ENCODE measurements at regions not wholly inside any gene's neighbourhood (a gene's known extent, or its start where the extent isn't known, plus 50 kb on each side); places are given as distances from the start of the nearest gene placed in this dataset.

DNA sequence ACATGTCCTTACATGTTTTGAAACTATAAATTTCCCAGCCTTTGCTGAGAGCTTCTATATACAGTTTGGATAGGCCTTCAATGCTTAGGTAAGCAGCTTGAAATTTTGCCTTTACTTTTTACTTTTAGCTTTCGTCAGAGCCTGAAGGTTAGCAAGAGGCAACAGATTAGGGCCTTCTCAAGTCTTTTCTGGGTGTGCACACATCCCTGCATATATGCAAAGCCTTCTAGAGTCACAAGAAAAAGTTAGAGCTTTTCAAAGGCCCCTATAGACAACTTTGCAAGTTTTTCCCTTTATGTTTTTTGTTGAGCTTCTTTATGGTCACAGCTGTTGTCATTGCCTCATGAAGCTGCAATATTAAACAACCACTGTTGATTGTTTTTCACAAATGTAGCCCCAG lies 778.4 kb downstream of the GALC start:
- H3K4me1 Mint-ChIP-seq (ENCODE audit: low read depth, unreplicated experiment) = peaks cover 6% of the 10 kb centered on the region
- Histone ChIP-seq H3K27ac (ENCODE audit: low read depth, low read length) (no peak overlapping the region), H3K79me2 (ENCODE audit: insufficient read depth, low read length) (no peaks in the 10 kb centered on the region), H3K9me3 (ENCODE audit: insufficient read depth, low read depth, low read length) (no peaks in the 10 kb centered on the region), H3K27me3 (ENCODE audit: insufficient read depth, low read length) (no peaks in the 10 kb centered on the region), H3K36me3 (ENCODE audit: insufficient read depth, low read length) (no peaks in the 10 kb centered on the region), H3K4me2 (ENCODE audit: low read length) (no peak overlapping the region), H2AFZ (ENCODE audit: low read depth, low read length) (no peak overlapping the region), H3K9ac (ENCODE audit: low read length) (no peak overlapping the region), H4K20me1 (ENCODE audit: insufficient read depth, low read length) (no peaks in the 10 kb centered on the region), H3K4me1 (ENCODE audit: insufficient read depth, low read length) (no peaks in the 10 kb centered on the region), H3K4me3 (ENCODE audit: insufficient read depth, low read depth, low read length) (no peak overlapping the region)
- H3K27ac Mint-ChIP-seq (ENCODE audit: unreplicated experiment) = no peak overlapping the region
- H3K9me3 Mint-ChIP-seq (ENCODE audit: unreplicated experiment) = no peaks in the 10 kb centered on the region
- no peak for DNase-seq (ENCODE audit: low read depth)
- no peaks in the 10 kb centered on the region for H3K27me3 Mint-ChIP-seq (ENCODE audit: low read depth, unreplicated experiment)
- TF ChIP-seq EZH2 (IDR thresholded peaks at IDR 0.05; ENCODE audit: insufficient read depth, low read length) = no peak
- TF ChIP-seq, protein P1, sequence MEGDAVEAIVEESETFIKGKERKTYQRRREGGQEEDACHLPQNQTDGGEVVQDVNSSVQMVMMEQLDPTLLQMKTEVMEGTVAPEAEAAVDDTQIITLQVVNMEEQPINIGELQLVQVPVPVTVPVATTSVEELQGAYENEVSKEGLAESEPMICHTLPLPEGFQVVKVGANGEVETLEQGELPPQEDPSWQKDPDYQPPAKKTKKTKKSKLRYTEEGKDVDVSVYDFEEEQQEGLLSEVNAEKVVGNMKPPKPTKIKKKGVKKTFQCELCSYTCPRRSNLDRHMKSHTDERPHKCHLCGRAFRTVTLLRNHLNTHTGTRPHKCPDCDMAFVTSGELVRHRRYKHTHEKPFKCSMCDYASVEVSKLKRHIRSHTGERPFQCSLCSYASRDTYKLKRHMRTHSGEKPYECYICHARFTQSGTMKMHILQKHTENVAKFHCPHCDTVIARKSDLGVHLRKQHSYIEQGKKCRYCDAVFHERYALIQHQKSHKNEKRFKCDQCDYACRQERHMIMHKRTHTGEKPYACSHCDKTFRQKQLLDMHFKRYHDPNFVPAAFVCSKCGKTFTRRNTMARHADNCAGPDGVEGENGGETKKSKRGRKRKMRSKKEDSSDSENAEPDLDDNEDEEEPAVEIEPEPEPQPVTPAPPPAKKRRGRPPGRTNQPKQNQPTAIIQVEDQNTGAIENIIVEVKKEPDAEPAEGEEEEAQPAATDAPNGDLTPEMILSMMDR (IDR thresholded peaks at IDR 0.05; ENCODE audit: insufficient read depth, low read depth, low read length) = no peak
- no peak overlapping the region for H3K4me3 Mint-ChIP-seq (ENCODE audit: unreplicated experiment)
- H3K36me3 Mint-ChIP-seq (ENCODE audit: low read depth, unreplicated experiment) = no peaks in the 10 kb centered on the region
- no peak for FAIRE-seq

DNA sequence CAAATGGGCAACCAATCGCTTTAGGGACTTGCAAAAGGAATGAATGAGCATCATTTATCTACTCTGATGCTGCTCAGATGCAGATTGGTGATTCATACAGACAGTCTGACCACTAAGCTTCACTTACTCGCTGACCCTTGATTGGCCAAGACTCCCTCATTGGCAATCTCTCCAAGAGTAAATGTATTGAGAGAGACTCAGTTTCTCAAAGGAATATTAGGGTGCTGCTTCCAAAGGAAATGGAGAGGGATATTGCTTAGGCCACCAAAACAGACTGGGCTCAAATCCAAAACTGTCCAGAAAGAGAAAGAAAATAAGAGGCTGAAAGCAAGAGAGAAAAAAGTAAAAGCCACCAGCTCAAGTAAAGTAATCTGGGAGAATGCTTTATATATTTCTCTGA lies 785.2 kb downstream of the GALC start:
- Histone ChIP-seq H3K79me2 (ENCODE audit: insufficient read depth, low read length) (no peaks in the 10 kb centered on the region), H3K4me1 (ENCODE audit: insufficient read depth, low read length) (no peaks in the 10 kb centered on the region), H3K9me3 (ENCODE audit: insufficient read depth, low read depth, low read length) (no peaks in the 10 kb centered on the region), H3K9ac (ENCODE audit: low read length) (no peak overlapping the region), H3K4me2 (ENCODE audit: low read length) (no peak overlapping the region), H4K20me1 (ENCODE audit: insufficient read depth, low read length) (no peaks in the 10 kb centered on the region), H3K36me3 (ENCODE audit: insufficient read depth, low read length) (no peaks in the 10 kb centered on the region), H3K4me3 (ENCODE audit: insufficient read depth, low read depth, low read length) (no peak overlapping the region), H3K27me3 (ENCODE audit: insufficient read depth, low read length) (no peaks in the 10 kb centered on the region), H2AFZ (ENCODE audit: low read depth, low read length) (no peak overlapping the region), H3K27ac (ENCODE audit: low read depth, low read length) (no peak overlapping the region)
- no peaks in the 10 kb centered on the region for H3K36me3 Mint-ChIP-seq (ENCODE audit: low read depth, unreplicated experiment)
- TF ChIP-seq EZH2 (IDR thresholded peaks at IDR 0.05; ENCODE audit: insufficient read depth, low read length) = no peak
- TF ChIP-seq, protein P1 (IDR thresholded peaks at IDR 0.05; ENCODE audit: insufficient read depth, low read depth, low read length) = no peak
- no peaks in the 10 kb centered on the region for H3K9me3 Mint-ChIP-seq (ENCODE audit: unreplicated experiment)
- FAIRE-seq (no peak), DNase-seq (ENCODE audit: low read depth) (peak; percentile 13)
- H3K27me3 Mint-ChIP-seq (ENCODE audit: low read depth, unreplicated experiment) = no peaks in the 10 kb centered on the region
- no peaks in the 10 kb centered on the region for H3K4me1 Mint-ChIP-seq (ENCODE audit: low read depth, unreplicated experiment)
- no peak overlapping the region for H3K4me3 Mint-ChIP-seq (ENCODE audit: unreplicated experiment)
- H3K27ac Mint-ChIP-seq (ENCODE audit: unreplicated experiment) = no peak overlapping the region

DNA sequence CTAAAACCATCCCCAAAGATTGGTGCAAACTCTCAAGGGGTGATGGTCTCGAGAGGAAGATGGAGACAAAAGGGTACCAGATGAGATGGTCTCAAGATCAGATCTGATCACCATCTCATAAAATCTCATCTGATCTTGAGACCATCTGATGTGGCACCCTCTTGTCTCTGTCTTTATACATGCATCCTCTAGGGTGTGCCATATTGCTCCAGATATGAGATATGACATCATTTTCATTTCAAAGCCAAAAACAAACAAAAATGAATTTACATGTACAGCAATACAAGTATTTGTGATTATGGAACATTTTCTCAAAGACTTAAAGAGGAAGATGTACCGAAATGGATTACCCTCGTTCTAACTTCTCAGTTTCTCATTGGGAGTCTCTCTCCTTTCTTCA lies 787.2 kb downstream of the GALC start:
- Histone ChIP-seq H2AFZ (ENCODE audit: low read depth, low read length) (no peak overlapping the region), H3K36me3 (ENCODE audit: insufficient read depth, low read length) (no peaks in the 10 kb centered on the region), H3K9ac (ENCODE audit: low read length) (no peak overlapping the region), H4K20me1 (ENCODE audit: insufficient read depth, low read length) (no peaks in the 10 kb centered on the region), H3K27me3 (ENCODE audit: insufficient read depth, low read length) (no peaks in the 10 kb centered on the region), H3K27ac (ENCODE audit: low read depth, low read length) (no peak overlapping the region), H3K4me3 (ENCODE audit: insufficient read depth, low read depth, low read length) (no peak overlapping the region), H3K4me2 (ENCODE audit: low read length) (no peak overlapping the region), H3K4me1 (ENCODE audit: insufficient read depth, low read length) (no peaks in the 10 kb centered on the region), H3K79me2 (ENCODE audit: insufficient read depth, low read length) (no peaks in the 10 kb centered on the region), H3K9me3 (ENCODE audit: insufficient read depth, low read depth, low read length) (no peaks in the 10 kb centered on the region)
- Mint-ChIP-seq H3K27me3 (ENCODE audit: low read depth, unreplicated experiment) (no peaks in the 10 kb centered on the region), H3K36me3 (ENCODE audit: low read depth, unreplicated experiment) (no peaks in the 10 kb centered on the region), H3K27ac (ENCODE audit: unreplicated experiment) (no peak overlapping the region), H3K4me3 (ENCODE audit: unreplicated experiment) (no peak overlapping the region), H3K4me1 (ENCODE audit: low read depth, unreplicated experiment) (no peaks in the 10 kb centered on the region), H3K9me3 (ENCODE audit: unreplicated experiment) (no peaks in the 10 kb centered on the region)
- TF ChIP-seq EZH2 (IDR thresholded peaks at IDR 0.05; ENCODE audit: insufficient read depth, low read length) = no peak
- TF ChIP-seq, protein P1 (IDR thresholded peaks at IDR 0.05; ENCODE audit: insufficient read depth, low read depth, low read length) = no peak
- no peak for FAIRE-seq
- DNase-seq (ENCODE audit: low read depth) = no peak
